ENCODE measurements at regions not wholly inside any gene's neighbourhood (a gene's known extent, or its start where the extent isn't known, plus 50 kb on each side); places are given as distances from the start of the nearest gene placed in this dataset.

GRCh38 chr21:35229290-35229689 is 180.2 kb upstream of the RUNX1 start:
- H3K27me3 ChIP-seq = no peaks in the 10 kb centered on the region
- ATAC-seq = no peak
- DNase-seq = no peak
- TF ChIP-seq CTCF (IDR thresholded peaks at IDR 0.05) = no peak
- no peaks in the 10 kb centered on the region for H3K9me3 ChIP-seq
- H3K4me3 ChIP-seq = no peak overlapping the region
- intact Hi-C loops (cut with DNase I) = no loop called here
- no peaks in the 10 kb centered on the region for H3K4me1 ChIP-seq
- H3K27ac ChIP-seq = no peak overlapping the region
- H3K36me3 ChIP-seq = no peaks in the 10 kb centered on the region

- peaks cover 1% of the 10 kb centered on the region for H3K4me1 ChIP-seq
- no peaks in the 10 kb centered on the region for H3K9me3 ChIP-seq
- no peak overlapping the region for H3K27ac ChIP-seq
- intact Hi-C loops (cut with DNase I) = no loop called here
- DNase-seq (no peak), ATAC-seq (no peak)
- H3K27me3 ChIP-seq = no peaks in the 10 kb centered on the region
- no peaks in the 10 kb centered on the region for H3K36me3 ChIP-seq
- TF ChIP-seq CTCF (IDR thresholded peaks at IDR 0.05) = no peak
- no peak overlapping the region for H3K4me3 ChIP-seq
Measured at GRCh38 chr21:35227786-35228185, 178.7 kb upstream of the RUNX1 start.

- no peak for TF ChIP-seq CTCF (IDR thresholded peaks at IDR 0.05)
- Histone ChIP-seq H3K4me1 (peaks cover 8% of the 10 kb centered on the region), H3K9me3 (no peaks in the 10 kb centered on the region), H3K27me3 (no peaks in the 10 kb centered on the region), H3K27ac (no peak overlapping the region), H3K4me3 (no peak overlapping the region), H3K36me3 (no peaks in the 10 kb centered on the region)
- intact Hi-C loops (cut with DNase I) = no loop called here
- ATAC-seq (no peak), DNase-seq (no peak)
Measured at GRCh38 chr21:35226968-35227744, 178.1 kb upstream of the RUNX1 start.

- TF ChIP-seq CTCF (IDR thresholded peaks at IDR 0.05) = no peak
- Histone ChIP-seq H3K9me3 (no peaks in the 10 kb centered on the region), H3K27ac (no peak overlapping the region), H3K36me3 (no peaks in the 10 kb centered on the region), H3K27me3 (no peaks in the 10 kb centered on the region), H3K4me1 (peaks cover 9% of the 10 kb centered on the region), H3K4me3 (no peak overlapping the region)
- DNase-seq = no peak
- ATAC-seq = peak; percentile 60
- intact Hi-C loops (cut with DNase I) = no loop called here
Measured at GRCh38 chr21:35226328-35226727, 177.2 kb upstream of the RUNX1 start.

GRCh38 chr21:35225573-35225972 is 176.5 kb upstream of the RUNX1 start:
- Histone ChIP-seq H3K27ac (no peak overlapping the region), H3K36me3 (no peaks in the 10 kb centered on the region), H3K4me3 (no peak overlapping the region), H3K4me1 (peaks cover 9% of the 10 kb centered on the region), H3K27me3 (no peaks in the 10 kb centered on the region), H3K9me3 (no peaks in the 10 kb centered on the region)
- ATAC-seq (no peak), DNase-seq (no peak)
- no peak for TF ChIP-seq CTCF (IDR thresholded peaks at IDR 0.05)
- intact Hi-C loops (cut with DNase I) = no loop called here

Measured in upper lobe of right lung (tissue), 1 donor.